CD4-positive, alpha-beta T cell treated with Interleukin-17A for 4 hours (primary cell): ENCODE measurements at regions not wholly inside any gene's neighbourhood (a gene's known extent, or its start where the extent isn't known, plus 50 kb on each side); places are given as distances from the start of the nearest gene placed in this dataset.
A peak's percentile ranks its signal among the peaks of the same experiment; 100 is the strongest.
"Not testable (repeated sequence)": the region's sequence is repeated elsewhere in the genome, so short reads cannot be mapped to it uniquely, and the experiment has no call there.

Experiments
- DNase-seq: peaks from one replicate; pipeline ENCODE4 v3.0.0-alpha.2; 2020; ENCODE audit warnings: mixed read lengths

- DNase-seq = no peak
Measured at GRCh38 chrX:41005445-41005992, 79.7 kb upstream of the USP9X start.

GRCh38 chrX:41009850-41010846, 75.1 kb upstream of the USP9X start:
- peak; percentile 57 for DNase-seq

- no peak for DNase-seq
Measured at GRCh38 chrX:41014776-41015360, 70.4 kb upstream of the USP9X start.

GRCh38 chrX:41017785-41018184, 67.5 kb upstream of the USP9X start:
- not testable (repeated sequence) for DNase-seq

GRCh38 chrX:41018391-41019040, 66.7 kb upstream of the USP9X start:
- DNase-seq = not testable (repeated sequence)

GRCh38 chrX:41019041-41019392, 66.2 kb upstream of the USP9X start:
- no peak for DNase-seq

GRCh38 chrX:41022566-41022965, 62.7 kb upstream of the USP9X start:
- DNase-seq = no peak

- DNase-seq = no peak
Measured at GRCh38 chrX:41023098-41023497, 62.1 kb upstream of the USP9X start.

GRCh38 chrX:41024335-41024734, 60.9 kb upstream of the USP9X start:
- DNase-seq = not testable (repeated sequence)

- DNase-seq = no peak
Measured at GRCh38 chrX:41024755-41025154, 60.5 kb upstream of the USP9X start.

GRCh38 chrX:41025926-41026701, 59.1 kb upstream of the USP9X start:
- no peak for DNase-seq

- no peak for DNase-seq
Measured at GRCh38 chrX:41026702-41027078, 58.6 kb upstream of the USP9X start.

GRCh38 chrX:41029332-41029731, 55.9 kb upstream of the USP9X start:
- DNase-seq = no peak

- DNase-seq = no peak
Measured at GRCh38 chrX:41031256-41031967, 53.8 kb upstream of the USP9X start.

- no peak for DNase-seq
Measured at GRCh38 chrX:41033299-41033698, 51.9 kb upstream of the USP9X start.

GRCh38 chrX:41034902-41035301, 50.3 kb upstream of the USP9X start:
- DNase-seq = not testable (repeated sequence)
